Omental fat pad (tissue), 3 donors: ENCODE measurements at regions not wholly inside any gene's neighbourhood (a gene's known extent, or its start where the extent isn't known, plus 50 kb on each side); places are given as distances from the start of the nearest gene placed in this dataset.

Source experiments
- ATAC-seq: fragments of 150-250 bp; one replicate; pipeline ENCODE4 v1.9.1; 2016; ENCODE audit warnings: mild to moderate bottlenecking, moderate library complexity; ENCODE audit not compliant: low FRiP score
- DNase-seq: peaks from one replicate; pipeline ENCODE4 v3.0.0-alpha.2; 2019; ENCODE audit warnings: low spot score
- CTCF ChIP-seq, 3 donors: fragments of 450-650 bp; IDR thresholded peaks; one replicate each; pipeline ENCODE4 v1.5.1; 2016 to 2017; ENCODE audit warnings: antibody characterized with exemption in 3 of 3, mild to moderate bottlenecking in 3 of 3, moderate library complexity in 2 of 3

DNA sequence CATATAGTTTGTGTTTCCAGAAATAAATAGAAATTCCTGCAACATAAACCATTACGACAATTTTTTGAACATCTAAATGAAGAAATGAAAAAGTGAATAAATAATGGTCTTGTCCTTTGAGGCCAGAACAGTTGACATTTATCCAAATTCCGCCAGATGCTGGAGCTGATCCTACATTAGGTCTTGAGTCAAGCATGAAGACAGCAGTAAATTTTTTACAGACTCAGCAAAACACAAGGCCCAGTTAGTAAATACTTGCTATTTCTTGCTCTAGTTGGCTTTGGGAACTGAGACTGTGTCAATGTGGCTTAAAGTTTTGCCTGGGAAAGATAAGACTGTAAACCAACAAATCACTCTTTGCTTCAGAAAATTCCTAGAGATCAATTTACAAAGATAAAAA is 540.1 kb upstream of the RGS18 start:
- no peak for TF ChIP-seq CTCF (IDR thresholded peaks at IDR 0.05)
- ATAC-seq (no peak), DNase-seq (no peak)

- TF ChIP-seq CTCF (IDR thresholded peaks at IDR 0.05), result no peak
- DNase-seq, result no peak
- no peak for ATAC-seq
Measured at GRCh38 chr1:191620883-191621282, 537.4 kb upstream of the RGS18 start.

- TF ChIP-seq CTCF (IDR thresholded peaks at IDR 0.05), result no peak
- no peak for ATAC-seq
- DNase-seq, result no peak
Measured at GRCh38 chr1:191624044-191624443, 534.2 kb upstream of the RGS18 start.

DNA sequence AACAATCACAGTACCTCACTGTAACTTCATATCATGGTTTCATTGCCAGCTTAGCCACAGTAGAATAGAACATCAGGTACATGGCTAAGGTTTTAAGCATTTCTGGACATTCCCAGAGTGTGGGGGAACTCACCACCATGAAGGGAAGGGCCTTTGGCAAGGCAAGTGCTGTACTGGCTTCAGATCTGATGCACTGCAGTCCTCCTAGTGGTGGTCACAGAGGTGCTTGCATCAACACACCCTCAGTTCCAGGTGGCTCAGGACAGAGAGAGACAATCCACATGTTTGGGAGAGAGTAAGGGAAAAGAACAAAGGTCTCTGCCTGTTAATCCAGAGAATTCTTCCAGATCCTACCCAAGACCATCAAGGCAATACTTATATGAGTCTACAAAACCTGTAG is 528.4 kb upstream of the RGS18 start:
- ATAC-seq (no peak), DNase-seq (no peak)
- TF ChIP-seq CTCF (IDR thresholded peaks at IDR 0.05), result no peak

DNA sequence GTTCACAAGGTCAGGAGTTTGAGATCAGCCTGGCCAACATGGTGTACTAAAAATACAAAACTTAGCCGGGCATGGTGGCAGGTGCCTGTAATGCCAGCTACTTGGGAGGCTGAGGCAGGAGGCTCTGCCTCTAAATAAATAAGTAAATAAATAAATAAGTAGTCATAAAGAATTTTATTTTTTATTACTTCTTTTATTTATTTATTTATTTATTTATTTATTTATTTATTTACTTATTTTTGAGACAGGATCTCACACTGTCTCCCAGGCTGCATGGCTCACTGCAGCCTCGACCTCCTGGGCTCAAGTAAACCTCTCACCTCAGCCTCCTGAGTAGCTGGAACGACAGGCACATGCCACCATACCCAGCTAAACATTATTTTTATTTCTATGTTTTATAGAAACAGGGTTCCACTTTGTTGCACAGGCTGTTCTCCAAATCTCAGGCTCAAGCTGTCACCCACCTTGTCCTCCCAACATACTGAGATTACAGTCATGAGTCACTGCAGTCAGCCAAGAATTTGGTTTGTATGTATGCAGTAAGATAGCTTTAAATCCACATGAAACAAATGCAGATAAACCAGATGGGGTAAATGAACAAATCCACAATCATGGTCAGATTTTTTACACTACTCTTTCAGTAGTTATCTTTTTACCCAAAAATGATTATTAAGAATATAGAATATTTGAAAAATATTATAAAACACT is 523.3 kb upstream of the RGS18 start:
- DNase-seq, result no peak
- TF ChIP-seq CTCF (IDR thresholded peaks at IDR 0.05), result no peak
- ATAC-seq, result no peak

- TF ChIP-seq CTCF (IDR thresholded peaks at IDR 0.05), result no peak
- DNase-seq (no peak), ATAC-seq (no peak)
Measured at GRCh38 chr1:191636345-191636744, 521.9 kb upstream of the RGS18 start.
